IMR-90 (cell line): ENCODE measurements at regions not wholly inside any gene's neighbourhood (a gene's known extent, or its start where the extent isn't known, plus 50 kb on each side); places are given as distances from the start of the nearest gene placed in this dataset.

Experiments
- ATAC-seq: fragments of 200-7000 bp; cut with Tn5 transposase; 2 replicates; pipeline ENCODE4 v1.9.1; 2020; ENCODE audit warnings: low read depth, mild to moderate bottlenecking, moderate library complexity
- BruUV-seq: library from RNA; stranded (reverse); fragments of 400-500 nt; replicated peaks from 2 replicates; lab custom pipeline; 2021; lab: Mats Ljungman, UMichigan
- CTCF ChIA-PET: fragments of 300-600 bp; formaldehyde crosslinking; extraction: SDS; loops from one replicate; lab custom pipeline; 2021; ENCODE audit warnings: antibody characterized with exemption; lab: Yijun Ruan, JAX
- POLR2A ChIA-PET: fragments of 300-600 bp; sonication (Branson Sonifier 250); formaldehyde crosslinking; loops from one replicate; lab custom pipeline; 2022; ENCODE audit warnings: antibody characterized with exemption; ENCODE audit not compliant: unreplicated experiment; lab: Charles Lee
- DNase-seq: peaks from one replicate; pipeline ENCODE4 v3.0.0; 2013
- H2AFZ ChIP-seq: replicated peaks from 2 replicates; pipeline ENCODE3; 2013; ENCODE audit warnings: low read length, mild to moderate bottlenecking; ENCODE audit not compliant: poor library complexity
- H2AK5ac ChIP-seq: 2 replicates; pipeline ENCODE4 v1.6.1; 2013; ENCODE audit warnings: low read depth, low read length, inconsistent platforms
- H2AK9ac ChIP-seq: replicated peaks from 2 replicates; pipeline ENCODE3; 2013; ENCODE audit warnings: mild to moderate bottlenecking, low read depth, low read length, moderate library complexity; ENCODE audit not compliant: poor library complexity
- H2BK120ac ChIP-seq: 2 replicates; pipeline ENCODE4 v1.6.1; 2013; ENCODE audit warnings: low read depth, low read length, inconsistent platforms
- H2BK15ac ChIP-seq: 3 replicates; pipeline ENCODE4 v1.6.1; 2013; ENCODE audit warnings: low read depth, low read length, inconsistent platforms
- H2BK20ac ChIP-seq: 2 replicates; pipeline ENCODE4 v1.6.1; 2013; ENCODE audit warnings: low read depth, mild to moderate bottlenecking, inconsistent platforms, low read length, moderate library complexity
- H2BK5ac ChIP-seq: 2 replicates; pipeline ENCODE4 v1.6.1; 2013; ENCODE audit warnings: mild to moderate bottlenecking, low read depth, low read length, inconsistent platforms; ENCODE audit not compliant: poor library complexity, severe bottlenecking
- H3K14ac ChIP-seq: replicated peaks from 2 replicates; pipeline ENCODE4 v1.6.1; 2013; ENCODE audit warnings: low read depth, low read length, inconsistent platforms
- H3K18ac ChIP-seq: 2 replicates; pipeline ENCODE4 v1.6.1; 2013; ENCODE audit warnings: low read depth, low read length, control low read depth
- H3K23ac ChIP-seq: 2 replicates; pipeline ENCODE4 v1.6.1; 2013; ENCODE audit warnings: low read depth, low read length, inconsistent platforms
- H3K27ac ChIP-seq: 2 replicates; pipeline ENCODE4 v1.5.1; 2013; ENCODE audit warnings: mild to moderate bottlenecking, control low read depth, low read length; ENCODE audit not compliant: insufficient read depth
- H3K27me3 ChIP-seq: 2 replicates; pipeline ENCODE4 v1.6.1; 2013; ENCODE audit warnings: low read length; ENCODE audit not compliant: control insufficient read depth, insufficient read depth
- H3K36me3 ChIP-seq: 2 replicates; pipeline ENCODE4 v1.6.1; 2013; ENCODE audit warnings: low read length, mixed read lengths; ENCODE audit not compliant: control insufficient read depth, insufficient read depth
- H3K4ac ChIP-seq: 2 replicates; pipeline ENCODE4 v1.6.1; 2013; ENCODE audit warnings: low read depth, low read length, inconsistent platforms
- H3K4me1 ChIP-seq: 2 replicates; pipeline ENCODE4 v1.6.1; 2013; ENCODE audit warnings: low read length, mixed read lengths; ENCODE audit not compliant: control insufficient read depth, insufficient read depth
- H3K4me2 ChIP-seq: 2 replicates; pipeline ENCODE4 v1.6.1; 2013; ENCODE audit warnings: low read depth, mild to moderate bottlenecking, control low read depth, low read length, moderate library complexity
- H3K4me3 ChIP-seq: 2 replicates; pipeline ENCODE4 v1.5.1; 2013; ENCODE audit warnings: low read depth, mild to moderate bottlenecking, control low read depth, low read length, moderate library complexity; ENCODE audit not compliant: insufficient read depth
- H3K56ac ChIP-seq: 2 replicates; pipeline ENCODE4 v1.6.1; 2013; ENCODE audit warnings: low read length, inconsistent platforms; ENCODE audit not compliant: insufficient read depth; ENCODE audit errors: extremely low read depth
- H3K79me1 ChIP-seq, 2 experiments: 2 replicates each; pipeline ENCODE4 v1.6.1; 2013; ENCODE audit warnings: low read length in 2 of 2, inconsistent platforms in 1 of 2, low read depth in 1 of 2
- H3K9ac ChIP-seq: 2 replicates; pipeline ENCODE4 v1.6.1; 2013; ENCODE audit warnings: low read depth, low read length, control low read depth
- H3K9me1 ChIP-seq: 2 replicates; pipeline ENCODE4 v1.6.1; 2013; ENCODE audit warnings: low read length, inconsistent platforms; ENCODE audit not compliant: insufficient read depth
- H3K9me3 ChIP-seq: 2 replicates; pipeline ENCODE4 v1.6.1; 2013; ENCODE audit warnings: low read length; ENCODE audit not compliant: control insufficient read depth, insufficient read depth
- H4K20me1 ChIP-seq: 2 replicates; pipeline ENCODE4 v1.6.1; 2013; ENCODE audit warnings: low read length, inconsistent platforms; ENCODE audit not compliant: insufficient read depth
- H4K5ac ChIP-seq: 2 replicates; pipeline ENCODE4 v1.6.1; 2013; ENCODE audit warnings: mild to moderate bottlenecking, low read depth, low read length, control low read depth
- H4K8ac ChIP-seq, 2 experiments: 2 replicates each; pipeline ENCODE4 v1.6.1; 2013; ENCODE audit warnings: low read depth in 2 of 2, low read length in 2 of 2, control low read depth in 1 of 2, inconsistent platforms in 1 of 2
- H4K91ac ChIP-seq: 2 replicates; pipeline ENCODE4 v1.6.1; 2013; ENCODE audit warnings: low read depth, low read length, inconsistent platforms; ENCODE audit not compliant: insufficient read depth
- CHD1 ChIP-seq: IDR thresholded peaks from 2 replicates; pipeline ENCODE4 v1.6.1; 2012; ENCODE audit warnings: low read depth, low read length, improper control_type of control experiment
- POLR2A ChIP-seq: IDR thresholded peaks from 2 replicates; pipeline ENCODE4 v1.6.1; 2012; ENCODE audit warnings: mild to moderate bottlenecking, low read depth, low read length
- RAD21 ChIP-seq: IDR thresholded peaks from 2 replicates; pipeline ENCODE4 v1.6.1; 2012; ENCODE audit warnings: low read length, improper control_type of control experiment
- WGBS, 2 experiments: methylation state at CpG; one replicate each; pipeline versions ENCODE4 v1.1.5 to v1.1.7; 2013; ENCODE audit warnings: missing lambda C conversion rate in 2 of 2; ENCODE audit not compliant: insufficient read length in 1 of 2; ENCODE audit errors: extremely low coverage in 2 of 2; 5-methylcytosine and 5-hydroxymethylcytosine counted together
- dilution Hi-C: fragments of 300-500 bp; cut with HindIII; formaldehyde crosslinking; loops from one replicate; pipeline ENCODE4 v1.14.3; 2018; ENCODE audit warnings: low sequenced_read_pairs; ENCODE audit not compliant: unreplicated experiment
- in situ Hi-C: fragments of 300-500 bp; cut with MboI; formaldehyde crosslinking; loops from 3 replicates; pipeline ENCODE4 v1.14.3; 2019; ENCODE audit warnings: low sequenced_read_pairs, inconsistent platforms, mixed read lengths
- intact Hi-C: fragments of 100-400 bp; cut with micrococcal nuclease; formaldehyde crosslinking; loops from 2 replicates; pipeline ENCODE4 v1.10.0; 2022

- H3K4me1 ChIP-seq, result no peaks in the 10 kb centered on the region
- H2AFZ ChIP-seq, result no peak overlapping the region
- dilution Hi-C loops (no loop called here), in situ Hi-C loops (no loop called here), intact Hi-C loops (no loop called here)
- CTCF ChIA-PET, result no interaction called here
- no peak for ATAC-seq
- no peak overlapping the region for H3K14ac ChIP-seq
- no peaks in the 10 kb centered on the region for H3K27me3 ChIP-seq
- H2BK15ac ChIP-seq, result no peak overlapping the region
- H3K23ac ChIP-seq, result no peak overlapping the region
- H2AK9ac ChIP-seq, result no peak overlapping the region
- BruUV-seq, result no TSS peak
- H3K4me3 ChIP-seq, result no peak overlapping the region
- H4K5ac ChIP-seq, result no peak overlapping the region
- H3K9me1 ChIP-seq, result no peaks in the 10 kb centered on the region
- no peak overlapping the region for H3K4ac ChIP-seq
- H3K9ac ChIP-seq, result no peak overlapping the region
- H2BK20ac ChIP-seq, result no peak overlapping the region
- H2BK120ac ChIP-seq, result no peak overlapping the region
- DNase-seq, result no peak
- no CpG with 5 or more reads among the region's 6 CpGs for WGBS, 2 experiments
- no peaks in the 10 kb centered on the region for H4K20me1 ChIP-seq
- H2BK5ac ChIP-seq, result no peak overlapping the region
- H3K27ac ChIP-seq, result no peak overlapping the region
- no peak overlapping the region for H4K91ac ChIP-seq
- no peaks in the 10 kb centered on the region for H3K79me1 ChIP-seq
- H3K4me2 ChIP-seq, result no peak overlapping the region
- no peaks in the 10 kb centered on the region for H3K36me3 ChIP-seq
- no peak for TF ChIP-seq CHD1
- no peak for TF ChIP-seq RAD21
- no peak for TF ChIP-seq POLR2A
- H3K18ac ChIP-seq, result no peak overlapping the region
- H2AK5ac ChIP-seq, result no peak overlapping the region
- no peak overlapping the region for H4K8ac ChIP-seq
- POLR2A ChIA-PET, result no interaction called here
- no peaks in the 10 kb centered on the region for H3K9me3 ChIP-seq
- no peak overlapping the region for H3K56ac ChIP-seq
Observed at GRCh38 chr11:38884145-38884865, 2286.3 kb upstream of the RAG2 start.
